Frontal cortex (tissue), 3 donors: ENCODE measurements at regions not wholly inside any gene's neighbourhood (a gene's known extent, or its start where the extent isn't known, plus 50 kb on each side); places are given as distances from the start of the nearest gene placed in this dataset.
"Not testable (repeated sequence)": the region's sequence is repeated elsewhere in the genome, so short reads cannot be mapped to it uniquely, and the experiment has no call there.

Experiments used
- DNase-seq, 2 donors: peaks; one replicate each; pipeline ENCODE4 v3.0.0; 2012; ENCODE audit warnings: low spot score in 2 of 2
- FAIRE-seq: peaks from 2 replicates; lab custom pipeline; 2012; peaks lifted over from hg19 to GRCh38; lab: Jason Lieb, UNC
- donor health status: control.
- donor health status: control.
- donor health status: control.

DNA sequence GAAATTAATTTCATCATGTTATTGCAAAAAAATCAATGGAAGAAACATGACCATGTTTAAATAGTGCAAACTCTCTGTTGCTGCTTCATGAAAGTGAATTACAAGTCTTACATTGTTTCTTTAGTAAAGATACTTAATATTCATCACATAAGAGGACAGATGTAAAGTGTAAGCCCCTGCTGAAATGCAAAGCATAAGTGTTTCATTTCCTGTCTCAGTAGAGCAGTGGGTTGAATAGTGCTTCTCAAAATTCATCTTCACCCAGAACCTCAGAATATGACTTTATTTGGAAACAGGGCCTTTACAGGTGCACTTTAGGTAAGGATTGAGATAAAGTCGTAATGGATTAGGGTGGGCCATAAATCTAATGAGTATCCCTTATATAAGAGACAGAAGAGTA lies 738.4 kb upstream of the RGS18 start:
- no peak for DNase-seq
- FAIRE-seq, result no peak

DNA sequence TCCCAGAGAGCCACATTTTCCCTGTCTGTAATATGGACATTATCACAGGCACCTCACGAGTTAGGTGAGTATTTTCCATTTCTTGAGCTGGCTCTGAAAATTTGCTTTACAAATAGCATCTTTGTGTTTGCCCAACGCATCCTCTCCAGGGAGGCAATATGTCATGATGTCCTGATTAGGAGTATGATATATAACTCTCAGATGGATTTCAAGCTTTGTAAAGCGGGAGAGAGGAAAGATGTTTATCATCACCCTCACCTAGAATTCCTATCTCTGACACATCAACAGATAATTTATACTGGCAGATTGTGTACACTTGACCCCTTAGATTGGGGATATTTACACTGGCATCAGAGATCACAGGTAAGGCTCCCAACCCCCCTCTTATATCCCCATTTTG lies 730.7 kb upstream of the RGS18 start:
- DNase-seq (no peak), FAIRE-seq (no peak)

DNA sequence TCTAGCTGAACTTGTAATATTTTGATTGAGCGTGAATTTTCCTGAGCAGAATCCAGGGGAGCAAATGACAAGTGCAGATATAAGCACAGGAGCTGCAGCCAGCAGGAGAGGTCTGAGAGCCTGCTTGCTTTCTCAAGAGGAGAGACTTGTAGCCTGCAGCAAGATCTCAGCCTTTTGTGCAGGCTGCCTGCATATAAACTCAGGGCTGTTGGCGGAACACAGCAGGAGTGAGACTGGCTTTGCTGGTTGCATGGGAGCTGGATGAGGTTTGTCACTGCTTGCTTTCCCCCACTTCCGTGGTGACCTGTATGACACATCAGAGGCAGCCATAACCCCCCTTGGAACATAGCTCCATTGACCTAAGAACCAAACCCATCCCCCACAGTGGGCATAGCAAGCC lies 725.4 kb upstream of the RGS18 start:
- no peak for DNase-seq
- FAIRE-seq, result no peak

DNA sequence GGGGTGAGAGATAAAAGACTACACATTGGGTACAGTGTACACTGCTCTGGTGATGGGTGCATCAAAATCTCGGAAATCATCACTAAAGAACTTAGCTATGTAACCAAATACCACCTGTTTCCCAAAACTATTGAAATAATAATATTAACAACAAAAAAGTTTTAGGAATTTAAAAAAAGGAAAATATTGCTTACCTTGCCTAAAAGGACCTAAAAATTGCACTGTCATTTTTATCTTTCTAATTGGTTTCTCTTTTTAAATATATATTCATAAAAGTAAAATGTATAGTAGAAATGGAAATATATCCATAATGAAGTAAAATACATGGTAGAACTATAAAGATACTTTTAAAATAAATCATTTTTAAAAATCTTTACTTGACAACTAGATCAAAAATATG lies 719.3 kb upstream of the RGS18 start:
- DNase-seq (no peak), FAIRE-seq (no peak)

DNA sequence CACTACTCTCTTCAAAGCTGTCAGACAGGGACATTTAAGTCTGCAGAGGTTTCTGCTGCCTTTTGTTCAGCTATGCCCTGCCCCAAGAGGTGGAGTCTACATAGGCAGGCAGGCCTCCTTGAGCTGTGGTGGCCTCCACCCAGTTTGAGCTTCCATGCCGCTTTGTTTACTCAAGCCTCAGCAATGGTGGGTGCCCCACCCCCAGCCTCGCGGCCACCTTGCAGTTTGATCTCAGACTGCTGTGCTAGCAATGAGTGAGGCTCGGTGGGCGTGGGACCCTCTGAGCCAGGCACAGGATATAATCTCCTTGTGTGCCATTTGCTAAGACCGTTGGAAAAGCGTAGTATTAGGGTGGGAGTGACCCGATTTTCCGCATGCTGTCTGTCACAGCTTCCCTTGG lies 710.0 kb upstream of the RGS18 start:
- FAIRE-seq, DNase-seq: not testable (repeated sequence)

DNA sequence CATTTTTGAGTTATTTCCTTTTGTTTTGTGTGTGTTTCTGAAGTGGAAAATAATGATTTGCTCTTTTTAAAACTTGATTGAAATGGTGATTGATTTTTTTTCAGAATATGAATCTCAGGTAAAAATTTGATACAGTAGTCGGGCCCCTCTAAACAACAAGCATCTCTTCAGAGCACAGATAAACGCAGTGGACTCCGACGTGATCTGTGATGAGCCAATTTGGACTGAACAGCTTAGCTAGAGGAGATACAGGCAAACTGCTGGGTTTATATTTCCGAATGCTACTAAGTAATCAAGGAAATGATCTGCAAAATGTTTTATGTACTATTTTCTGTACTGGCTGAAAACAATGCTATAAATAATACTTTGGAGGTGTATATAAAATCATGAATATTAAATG lies 705.7 kb upstream of the RGS18 start:
- DNase-seq (no peak), FAIRE-seq (no peak)

DNA sequence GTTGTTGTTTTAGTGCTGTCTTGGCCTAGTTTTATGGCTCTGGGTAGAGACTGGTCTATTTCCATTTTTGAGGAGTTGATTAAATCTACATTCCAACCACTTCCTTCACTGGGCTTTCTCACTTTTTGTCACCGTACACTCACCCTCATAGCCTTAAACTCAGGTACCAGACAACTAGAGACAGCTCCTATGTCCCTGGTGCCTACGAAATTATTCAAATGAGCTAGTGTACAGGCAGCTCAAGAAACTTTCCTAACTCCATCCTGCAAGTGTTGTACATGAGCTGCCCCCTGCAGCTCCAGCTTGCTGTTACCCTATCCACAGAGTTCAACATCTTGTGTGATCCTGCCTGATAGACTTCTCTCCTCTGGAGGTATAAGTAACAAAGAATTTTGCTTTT lies 704.8 kb upstream of the RGS18 start:
- FAIRE-seq (no peak), DNase-seq (no peak)

DNA sequence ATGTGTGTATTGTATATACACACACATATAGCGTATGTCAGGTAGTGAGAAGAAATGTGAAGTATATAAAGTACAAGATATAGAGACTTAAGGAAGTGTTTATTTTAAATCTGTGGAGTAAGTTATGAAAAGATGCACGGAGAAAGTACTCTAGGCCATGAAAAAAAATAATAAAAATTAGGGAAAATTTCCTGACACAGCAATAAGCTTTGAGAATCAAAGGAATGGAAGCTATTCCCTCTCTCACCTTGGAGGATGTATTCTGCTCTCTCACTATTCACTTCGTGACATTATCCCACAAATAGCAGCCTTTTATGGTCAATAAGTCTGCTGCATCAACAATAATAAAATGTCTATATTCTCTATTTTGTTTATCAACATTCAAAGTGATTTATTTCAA lies 700.4 kb upstream of the RGS18 start:
- FAIRE-seq (no peak), DNase-seq (no peak)

DNA sequence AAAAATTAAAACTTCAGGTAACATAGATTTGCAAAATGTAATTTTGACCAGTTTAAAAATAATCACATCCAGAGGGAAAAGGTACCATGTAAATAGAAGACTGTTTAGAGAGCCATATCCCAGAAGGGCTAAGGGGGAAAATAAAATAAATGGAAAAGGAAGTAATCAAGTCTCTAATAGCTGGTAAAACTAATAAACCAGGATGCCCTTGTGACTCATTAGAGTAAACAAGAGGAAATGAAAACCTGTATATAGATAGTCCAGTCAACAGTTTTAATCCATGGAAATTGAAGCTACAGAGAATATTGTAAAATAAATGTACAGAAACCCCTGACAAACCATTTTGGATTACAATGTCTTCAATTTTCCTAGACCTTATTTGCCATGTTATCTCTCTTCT lies 698.0 kb upstream of the RGS18 start:
- no peak for FAIRE-seq
- no peak for DNase-seq

DNA sequence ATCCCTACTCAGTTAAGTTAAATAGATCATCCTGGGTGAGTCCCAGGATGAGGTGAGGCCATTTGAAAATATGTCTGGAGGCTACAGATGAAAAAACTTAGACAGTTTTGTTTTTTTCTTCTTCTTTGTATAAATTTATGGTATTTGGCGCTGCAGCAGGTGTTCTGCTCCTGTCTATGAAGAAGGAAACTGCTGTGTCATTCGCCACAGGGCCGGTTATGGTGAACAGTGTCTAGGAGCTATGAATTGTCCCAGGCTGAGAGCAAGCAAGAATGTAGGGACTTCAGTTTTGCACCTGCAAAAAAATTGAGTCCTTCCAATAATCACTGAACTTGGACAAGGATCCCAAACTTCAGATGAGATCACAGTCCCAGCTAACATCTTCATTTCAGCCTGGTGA lies 674.3 kb upstream of the RGS18 start:
- DNase-seq (no peak), FAIRE-seq (no peak)

DNA sequence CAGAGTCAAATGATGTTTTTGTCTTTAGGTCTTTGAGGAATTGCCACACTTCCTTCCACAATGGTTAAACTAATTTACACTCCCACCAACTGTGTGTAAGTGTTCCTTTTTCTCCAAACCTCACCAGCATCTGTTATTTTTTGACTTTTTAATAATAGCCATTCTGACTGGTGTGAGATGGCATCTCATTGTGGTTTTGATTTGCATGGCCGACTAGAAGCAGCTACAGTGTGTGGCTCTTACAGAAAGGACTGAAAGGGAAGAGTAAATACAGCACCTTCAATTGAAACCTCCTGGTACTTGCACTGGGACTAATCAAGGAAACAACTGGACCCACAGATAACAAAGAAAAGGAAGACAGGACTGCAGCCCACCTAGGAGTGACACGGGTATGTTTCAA lies 668.0 kb upstream of the RGS18 start:
- no peak for FAIRE-seq
- DNase-seq, result no peak

DNA sequence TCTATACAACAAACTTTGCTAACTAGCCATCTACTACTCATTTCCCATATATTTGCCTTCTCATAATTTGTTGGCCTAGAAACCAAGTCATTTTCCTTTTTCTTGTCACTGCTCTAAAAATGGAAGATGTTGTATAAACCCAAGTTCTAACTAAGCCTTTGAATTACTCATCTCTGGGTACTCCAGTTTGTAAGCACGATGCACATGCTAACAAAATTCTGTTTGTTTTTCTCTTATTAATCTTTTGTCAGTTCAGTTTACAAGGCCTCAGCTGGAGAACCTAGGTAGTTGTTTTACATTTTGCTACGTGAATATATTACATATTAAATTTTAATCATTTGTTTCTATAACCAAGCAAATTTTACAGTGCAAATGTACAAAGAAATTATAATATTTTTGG lies 663.2 kb upstream of the RGS18 start:
- no peak for DNase-seq
- no peak for FAIRE-seq

DNA sequence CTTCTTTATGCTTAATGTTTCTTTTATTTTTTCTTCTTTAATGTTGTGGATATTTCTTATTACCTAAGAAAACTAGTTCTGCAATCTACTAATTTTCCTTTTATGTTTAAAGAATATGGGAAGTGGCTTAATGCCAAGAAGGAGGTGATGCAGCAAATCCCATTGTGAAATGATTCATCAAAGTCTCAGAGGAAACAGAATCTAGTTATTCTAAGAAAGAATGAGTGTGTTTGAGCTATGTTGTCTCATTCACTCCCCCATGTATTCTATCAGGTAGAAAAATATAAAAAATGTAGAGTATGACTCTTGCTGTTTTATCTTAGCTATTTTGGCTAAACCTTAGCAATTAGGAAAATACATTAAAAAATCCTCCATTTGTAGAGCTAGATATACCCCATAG lies 659.9 kb upstream of the RGS18 start:
- FAIRE-seq (no peak), DNase-seq (no peak)

DNA sequence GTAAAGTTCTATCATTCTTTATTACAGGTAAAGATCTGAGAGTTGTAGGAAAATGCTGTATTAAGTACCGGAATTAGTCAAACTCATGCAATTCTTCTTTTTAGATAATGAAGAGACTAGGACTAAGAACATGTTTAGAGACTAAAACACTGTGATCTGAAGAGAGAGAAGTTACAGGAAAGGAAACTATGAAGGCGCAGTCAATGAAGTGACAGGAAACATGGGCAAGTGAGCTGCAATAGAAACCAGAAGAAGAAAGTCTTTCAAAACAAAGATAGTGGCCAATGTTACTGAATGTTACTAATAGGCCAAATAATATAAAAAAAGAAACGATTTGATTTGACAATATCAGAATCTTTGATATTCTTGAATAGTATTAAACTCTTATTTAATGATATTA lies 659.4 kb upstream of the RGS18 start:
- no peak for FAIRE-seq
- no peak for DNase-seq

DNA sequence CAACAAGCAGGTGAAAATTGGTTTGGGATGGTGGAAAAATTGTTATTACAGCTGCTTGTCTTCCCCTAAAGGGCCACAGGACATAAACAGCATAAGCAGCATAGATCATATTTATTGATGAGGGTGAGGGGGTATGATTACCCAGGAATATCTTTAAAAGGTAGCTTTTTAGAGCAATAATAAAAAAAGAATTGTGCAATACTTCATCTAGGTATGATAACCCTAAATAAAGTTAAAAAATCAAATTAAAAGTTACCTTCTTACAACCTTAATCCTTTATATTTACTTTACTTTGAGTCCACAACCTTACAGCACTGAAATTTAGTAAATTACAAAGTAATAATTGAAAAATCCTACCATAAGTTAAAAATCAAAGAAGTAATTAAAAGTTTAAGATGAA lies 653.3 kb upstream of the RGS18 start:
- FAIRE-seq (no peak), DNase-seq (no peak)

DNA sequence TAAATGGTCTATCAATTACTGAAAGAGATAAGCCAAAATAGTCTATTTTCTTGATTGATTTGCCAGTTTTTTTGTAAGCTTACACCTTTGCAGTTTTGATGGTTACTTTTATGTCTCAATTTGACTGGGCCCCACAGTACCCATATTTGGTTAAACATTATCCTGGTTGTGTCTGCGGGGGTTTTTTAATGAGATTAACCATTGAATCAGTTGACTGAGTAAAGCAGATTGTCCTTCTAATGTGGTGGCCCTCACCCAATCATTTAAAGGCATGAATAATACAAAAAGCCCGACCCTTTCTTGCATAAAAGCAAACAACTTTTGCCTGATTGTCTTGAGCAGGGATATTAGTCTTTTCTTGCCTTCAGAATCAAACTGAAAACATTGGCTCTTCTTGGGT lies 650.0 kb upstream of the RGS18 start:
- no peak for DNase-seq
- FAIRE-seq, result no peak

DNA sequence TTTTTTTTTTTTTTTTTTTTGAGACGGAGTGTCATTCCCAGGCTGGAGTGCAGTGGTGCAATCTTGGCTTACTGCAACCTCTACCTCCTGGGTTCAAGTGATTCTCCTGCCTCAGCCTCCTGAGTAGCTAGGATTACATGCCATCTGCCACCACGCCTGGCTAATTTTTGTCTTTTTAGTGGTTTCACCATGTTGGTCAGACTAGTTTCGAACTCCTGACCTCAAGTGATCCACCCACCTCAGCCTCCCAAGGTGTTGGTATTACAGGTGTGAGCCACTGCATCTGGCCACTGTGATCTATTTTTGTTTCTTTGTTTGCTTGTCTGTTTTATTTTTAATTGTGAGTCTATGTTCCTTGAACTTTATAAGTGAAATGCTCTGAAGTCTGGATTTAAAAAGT lies 646.8 kb upstream of the RGS18 start:
- not testable (repeated sequence) for DNase-seq, FAIRE-seq

DNA sequence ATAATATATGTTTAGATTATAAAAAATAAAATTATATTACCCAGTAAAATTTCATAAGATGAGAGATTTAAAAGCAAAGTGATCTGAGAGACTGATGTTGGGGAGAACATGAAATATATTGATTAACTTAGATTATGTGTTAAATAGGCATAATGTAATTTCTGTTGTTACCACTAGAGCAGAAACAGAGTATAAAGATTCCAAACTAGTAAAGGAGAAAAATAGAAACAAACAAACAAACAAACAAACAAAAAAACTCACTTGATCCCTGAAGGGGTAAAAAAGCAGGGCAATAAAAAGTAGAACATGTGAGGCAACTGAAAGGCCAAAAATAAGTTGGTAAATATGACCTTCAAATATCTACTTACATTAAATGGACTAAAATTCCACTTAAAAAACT lies 640.4 kb upstream of the RGS18 start:
- FAIRE-seq (no peak), DNase-seq (no peak)

DNA sequence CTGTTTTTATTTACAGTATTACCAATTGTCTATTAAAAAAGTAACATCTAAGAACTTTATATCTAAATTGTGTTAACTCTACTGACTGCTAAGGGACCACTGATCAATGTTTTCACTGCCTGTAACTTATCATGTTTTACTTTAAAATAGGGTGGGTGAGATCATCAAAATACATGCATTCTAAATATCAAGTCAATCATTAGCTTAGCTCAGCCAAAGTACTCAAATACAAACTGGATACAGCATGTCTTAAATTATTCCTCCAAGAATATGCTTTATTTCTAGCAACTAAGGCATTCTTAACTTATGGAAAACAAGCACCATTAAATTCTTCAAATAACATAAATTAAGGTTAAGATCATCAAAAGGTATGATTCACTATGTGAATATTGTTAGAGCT lies 638.7 kb upstream of the RGS18 start:
- no peak for DNase-seq
- FAIRE-seq, result peak; percentile 17

DNA sequence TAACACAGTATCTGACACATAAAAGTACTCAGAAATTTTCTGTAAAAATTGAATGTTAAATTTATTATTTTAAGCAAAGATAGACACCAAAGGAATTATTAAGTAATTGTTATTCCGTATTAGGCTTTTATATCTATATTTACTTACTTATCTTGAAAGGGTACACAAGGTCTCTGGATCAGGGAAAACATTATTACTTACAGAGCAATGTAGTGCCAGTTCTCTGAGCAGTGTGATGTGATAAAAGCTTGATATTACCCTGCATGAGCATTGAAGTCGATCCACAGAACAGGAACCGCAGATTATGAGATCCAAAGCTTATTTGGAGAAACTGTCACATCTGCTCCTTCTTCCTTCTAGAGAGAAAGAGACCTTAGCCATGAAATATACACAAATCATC lies 637.9 kb upstream of the RGS18 start:
- FAIRE-seq (no peak), DNase-seq (no peak)

DNA sequence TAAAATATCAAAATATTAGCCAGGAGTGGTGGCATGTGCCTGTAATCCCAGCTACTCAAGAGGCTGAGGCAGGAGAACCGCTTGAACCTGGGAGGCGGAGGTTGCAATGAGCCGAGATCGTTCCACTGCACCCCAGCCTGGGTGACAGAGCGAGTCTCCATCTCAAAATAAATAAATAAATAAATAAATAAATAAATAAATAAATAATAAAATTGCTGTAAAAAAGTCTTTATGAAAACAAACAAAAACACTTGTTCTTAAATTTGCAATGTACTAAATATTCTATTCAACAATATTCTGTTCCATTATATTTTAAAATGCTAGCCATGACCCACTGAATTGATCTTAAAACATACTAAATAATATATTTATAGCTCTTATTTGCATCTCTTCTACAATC lies 632.3 kb upstream of the RGS18 start:
- not testable (repeated sequence) for FAIRE-seq, DNase-seq

DNA sequence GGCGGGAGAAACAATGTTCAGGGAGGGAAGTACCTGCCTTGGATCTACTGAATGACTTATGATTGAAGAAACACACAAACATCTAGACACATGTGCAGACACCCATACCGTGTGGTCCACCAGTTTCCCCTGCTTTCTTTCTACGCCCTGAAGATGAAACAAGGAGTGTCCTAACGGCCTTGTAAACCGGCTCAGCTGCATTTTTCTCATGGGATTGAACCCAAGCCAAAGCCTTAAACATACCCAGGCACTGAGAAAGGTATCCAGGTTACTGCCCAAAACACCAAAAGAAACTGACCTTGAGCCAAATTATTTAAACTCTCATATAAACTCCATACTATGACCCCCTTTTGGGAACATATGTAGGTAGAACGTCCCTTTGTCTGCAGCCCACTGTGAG lies 630.0 kb upstream of the RGS18 start:
- DNase-seq, result no peak
- FAIRE-seq, result no peak

DNA sequence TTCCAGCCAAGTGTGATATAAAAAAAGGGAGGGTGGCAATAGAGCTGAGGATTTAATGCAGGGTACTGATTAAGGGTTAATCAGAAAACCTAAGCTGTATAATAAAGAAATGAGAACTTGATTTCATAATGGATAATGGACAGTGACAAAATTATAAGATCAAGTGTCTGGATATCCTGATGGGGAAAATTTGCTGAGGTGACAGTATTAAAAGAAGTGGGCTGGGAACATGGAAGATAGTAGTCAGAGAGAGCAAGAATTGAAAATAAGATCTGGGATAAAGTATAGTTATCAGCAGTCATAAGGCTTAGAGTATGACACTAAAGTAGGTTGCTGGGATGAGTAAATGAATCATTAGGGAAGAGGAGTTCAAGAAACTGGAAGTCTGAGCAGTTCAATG lies 627.3 kb upstream of the RGS18 start:
- FAIRE-seq (no peak), DNase-seq (no peak)
